HEK293T (cell line): ENCODE measurements at regions not wholly inside any gene's neighbourhood (a gene's known extent, or its start where the extent isn't known, plus 50 kb on each side); places are given as distances from the start of the nearest gene placed in this dataset.

ENCODE experiments used
- CTCF ChIA-PET: fragments of 350-600 bp; formaldehyde crosslinking; extraction: SDS; loops from one replicate; lab custom pipeline; 2021; ENCODE audit warnings: antibody characterized with exemption, inconsistent platforms; lab: Yijun Ruan, JAX
- POLR2A ChIA-PET: fragments of 350-600 bp; formaldehyde crosslinking; extraction: SDS; loops from one replicate; lab custom pipeline; 2020; ENCODE audit warnings: antibody characterized with exemption, inconsistent platforms; lab: Yijun Ruan, JAX
- DNase-seq: peaks from one replicate; pipeline ENCODE4 v3.0.0; 2012; ENCODE audit warnings: mixed read lengths; ENCODE audit errors: extremely low spot score
- ARNT ChIP-seq: fragments of 450-650 bp; IDR thresholded peaks from 2 replicates; pipeline ENCODE4 v1.6.1; 2017; ENCODE audit warnings: mild to moderate bottlenecking
- BHLHE40 ChIP-seq: fragments of 450-650 bp; IDR thresholded peaks from 2 replicates; pipeline ENCODE4 v1.6.1; 2016; ENCODE audit warnings: mild to moderate bottlenecking, moderate library complexity, borderline replicate concordance
- CTBP1 ChIP-seq: fragments of 450-650 bp; IDR thresholded peaks from 2 replicates; pipeline ENCODE4 v1.6.1; 2016; ENCODE audit warnings: borderline replicate concordance
- ELF4 ChIP-seq: fragments of 450-650 bp; IDR thresholded peaks from 2 replicates; pipeline ENCODE4 v1.6.1; 2017; ENCODE audit warnings: antibody characterized with exemption
- FOXA1 ChIP-seq: fragments of 450-650 bp; IDR thresholded peaks from 2 replicates; pipeline ENCODE4 v1.6.1; 2016; ENCODE audit warnings: mild to moderate bottlenecking
- FOXK2 ChIP-seq: fragments of 450-650 bp; IDR thresholded peaks from 2 replicates; pipeline ENCODE4 v1.6.1; 2016; ENCODE audit warnings: mild to moderate bottlenecking
- FOXM1 ChIP-seq: fragments of 450-650 bp; IDR thresholded peaks from 2 replicates; pipeline ENCODE4 v1.6.1; 2017; ENCODE audit warnings: mild to moderate bottlenecking, borderline replicate concordance
- HDGF ChIP-seq: fragments of 450-650 bp; IDR thresholded peaks from 2 replicates; pipeline ENCODE4 v1.6.1; 2017; ENCODE audit warnings: antibody characterized with exemption, borderline replicate concordance
- L3MBTL2 ChIP-seq: fragments of 450-650 bp; conservative IDR thresholded peaks from 2 replicates; pipeline ENCODE4 v1.6.1; 2016; ENCODE audit warnings: mild to moderate bottlenecking
- LEF1 ChIP-seq: fragments of 450-650 bp; IDR thresholded peaks from 2 replicates; pipeline ENCODE4 v1.6.1; 2017; ENCODE audit warnings: mild to moderate bottlenecking, borderline replicate concordance
- NFRKB ChIP-seq: fragments of 450-650 bp; IDR thresholded peaks from 2 replicates; pipeline ENCODE4 v1.6.1; 2016; ENCODE audit warnings: mild to moderate bottlenecking, moderate library complexity
- SP1 ChIP-seq: fragments of 450-650 bp; IDR thresholded peaks from 2 replicates; pipeline ENCODE4 v1.6.1; 2017
- SUZ12 ChIP-seq: fragments of 450-650 bp; IDR thresholded peaks from 2 replicates; pipeline ENCODE4 v1.6.1; 2016; ENCODE audit warnings: mild to moderate bottlenecking
- TARDBP ChIP-seq: fragments of 450-650 bp; IDR thresholded peaks from 2 replicates; pipeline ENCODE4 v1.6.1; 2016
- ZNF384 ChIP-seq: fragments of 450-650 bp; IDR thresholded peaks from 2 replicates; pipeline ENCODE4 v1.6.1; 2016
- TF ChIP-seq, protein P1 (sequence below): fragments of 450-650 bp; IDR thresholded peaks from 2 replicates; pipeline ENCODE4 v1.6.1; 2016

DNA sequence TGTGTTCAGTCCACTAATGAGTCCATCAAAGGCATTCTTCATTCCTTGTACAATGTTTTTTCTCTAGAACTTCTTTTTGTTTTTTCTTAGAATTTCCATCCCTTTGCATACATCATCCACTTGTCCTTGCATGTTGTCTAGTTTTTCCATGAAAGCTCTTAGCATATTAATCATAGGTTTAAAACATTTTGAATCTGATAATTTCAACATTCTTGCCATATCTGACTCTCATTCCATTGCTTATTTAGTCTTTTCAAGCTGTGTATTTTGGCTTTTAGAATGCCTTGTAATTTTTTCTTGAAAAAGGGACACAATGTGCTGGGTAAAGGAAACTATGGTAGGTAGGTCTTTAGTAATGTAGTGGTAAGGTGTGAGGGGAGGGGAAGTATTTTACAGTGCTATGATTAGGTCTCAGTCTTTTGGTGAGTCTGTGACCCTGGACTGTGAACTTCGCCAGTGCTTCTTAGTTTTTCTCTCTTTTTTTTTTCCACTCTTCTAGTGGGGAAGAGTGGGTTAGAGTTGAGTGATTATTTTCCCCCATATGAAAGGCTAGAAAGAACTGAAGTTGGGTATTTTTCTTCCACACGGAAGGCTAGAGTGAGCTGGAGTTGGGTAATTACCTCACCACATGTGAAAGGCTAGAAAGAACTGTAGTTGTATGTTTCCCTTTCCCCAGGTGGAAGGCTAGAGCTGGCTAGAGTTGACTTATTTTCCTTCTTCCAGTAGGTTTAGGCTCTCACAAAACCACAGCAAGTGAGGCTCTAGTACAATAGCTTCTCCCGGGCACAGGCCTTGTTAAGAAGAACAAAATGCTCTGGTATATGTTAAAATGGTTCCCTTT is 172.1 kb downstream of the SNX18 start:
- CTCF ChIA-PET = no interaction called here
- no peak for DNase-seq
- POLR2A ChIA-PET = no interaction called here
- TF ChIP-seq CTBP1 (no peak), ELF4 (no peak), NFRKB (no peak), HDGF (no peak)

DNA sequence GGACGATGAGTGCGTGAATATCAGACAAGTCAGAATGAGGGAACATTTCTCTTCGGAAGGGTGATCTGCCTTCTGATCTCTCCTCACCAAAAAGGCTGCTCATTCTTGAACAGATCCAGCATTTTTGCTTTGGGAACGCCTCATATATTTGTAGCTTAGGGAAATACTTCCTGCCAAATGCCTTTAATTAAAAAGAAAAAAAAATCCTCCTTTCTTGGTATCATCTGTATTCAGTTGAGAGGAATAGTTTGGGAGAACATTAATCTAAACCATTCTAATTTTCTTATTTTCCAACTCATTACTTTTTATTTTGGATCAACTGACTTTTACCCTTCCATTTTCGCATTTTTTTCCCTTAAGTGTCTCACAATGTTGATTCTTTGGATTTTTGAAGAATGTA is 163.4 kb downstream of the SNX18 start:
- ChIA-PET CTCF (no interaction called here), POLR2A (no interaction called here)
- no peak for DNase-seq
- TF ChIP-seq, protein P1, sequence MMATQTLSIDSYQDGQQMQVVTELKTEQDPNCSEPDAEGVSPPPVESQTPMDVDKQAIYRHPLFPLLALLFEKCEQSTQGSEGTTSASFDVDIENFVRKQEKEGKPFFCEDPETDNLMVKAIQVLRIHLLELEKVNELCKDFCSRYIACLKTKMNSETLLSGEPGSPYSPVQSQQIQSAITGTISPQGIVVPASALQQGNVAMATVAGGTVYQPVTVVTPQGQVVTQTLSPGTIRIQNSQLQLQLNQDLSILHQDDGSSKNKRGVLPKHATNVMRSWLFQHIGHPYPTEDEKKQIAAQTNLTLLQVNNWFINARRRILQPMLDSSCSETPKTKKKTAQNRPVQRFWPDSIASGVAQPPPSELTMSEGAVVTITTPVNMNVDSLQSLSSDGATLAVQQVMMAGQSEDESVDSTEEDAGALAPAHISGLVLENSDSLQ = no peak

DNA sequence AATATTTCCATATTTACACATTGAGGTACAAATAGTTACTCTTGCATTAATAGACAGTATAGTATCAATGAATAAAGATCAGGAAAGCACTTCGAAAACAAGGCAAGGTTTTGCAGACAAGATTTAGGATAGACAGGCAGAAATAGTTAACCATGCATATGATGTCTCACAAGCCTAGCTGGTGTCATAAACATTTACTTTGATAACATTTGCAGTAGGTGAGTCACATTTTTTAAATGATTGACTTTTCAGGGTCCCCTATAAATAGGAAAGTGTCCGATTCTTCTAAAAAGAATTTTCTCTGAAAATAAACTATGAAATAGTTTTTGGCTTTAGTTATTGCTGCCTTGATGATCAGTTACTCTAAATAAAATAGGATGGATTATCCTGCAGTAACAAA is 162.1 kb downstream of the SNX18 start:
- CTCF ChIA-PET = no interaction called here
- DNase-seq = no peak
- TF ChIP-seq L3MBTL2 = no peak
- no peak for TF ChIP-seq ELF4
- no peak for TF ChIP-seq ARNT
- no peak for TF ChIP-seq FOXK2
- TF ChIP-seq ZNF384 = no peak
- no peak for TF ChIP-seq CTBP1
- TF ChIP-seq FOXA1 = no peak
- TF ChIP-seq NFRKB = no peak
- no peak for TF ChIP-seq BHLHE40
- TF ChIP-seq SUZ12 = no peak
- no peak for TF ChIP-seq HDGF
- TF ChIP-seq, protein P1 = no peak
- no peak for TF ChIP-seq LEF1
- TF ChIP-seq TARDBP = no peak
- TF ChIP-seq SP1 = no peak
- TF ChIP-seq FOXM1 = no peak
- POLR2A ChIA-PET = no interaction called here

DNA sequence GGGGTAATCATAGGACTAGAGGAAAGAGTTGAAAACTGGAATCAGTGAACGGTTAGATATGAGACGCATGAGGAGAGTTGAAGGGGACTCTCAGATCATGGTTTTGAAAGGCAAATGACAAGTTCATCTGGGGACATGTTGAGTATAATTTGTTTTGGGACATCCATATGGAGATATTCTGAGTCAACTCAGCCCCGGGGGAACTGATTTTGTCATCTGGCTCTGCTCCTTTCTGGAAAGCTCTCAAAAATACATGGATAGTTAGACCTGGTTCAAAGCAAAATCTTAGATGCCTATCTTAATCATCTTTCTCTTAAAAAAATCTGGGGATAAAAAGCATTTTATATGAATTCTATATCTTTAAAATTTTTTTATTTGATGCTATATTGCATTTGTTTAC is 161.2 kb downstream of the SNX18 start:
- no peak for DNase-seq
- POLR2A ChIA-PET = no interaction called here
- TF ChIP-seq FOXM1 (no peak), CTBP1 (no peak), ARNT (no peak)
- CTCF ChIA-PET = no interaction called here

DNA sequence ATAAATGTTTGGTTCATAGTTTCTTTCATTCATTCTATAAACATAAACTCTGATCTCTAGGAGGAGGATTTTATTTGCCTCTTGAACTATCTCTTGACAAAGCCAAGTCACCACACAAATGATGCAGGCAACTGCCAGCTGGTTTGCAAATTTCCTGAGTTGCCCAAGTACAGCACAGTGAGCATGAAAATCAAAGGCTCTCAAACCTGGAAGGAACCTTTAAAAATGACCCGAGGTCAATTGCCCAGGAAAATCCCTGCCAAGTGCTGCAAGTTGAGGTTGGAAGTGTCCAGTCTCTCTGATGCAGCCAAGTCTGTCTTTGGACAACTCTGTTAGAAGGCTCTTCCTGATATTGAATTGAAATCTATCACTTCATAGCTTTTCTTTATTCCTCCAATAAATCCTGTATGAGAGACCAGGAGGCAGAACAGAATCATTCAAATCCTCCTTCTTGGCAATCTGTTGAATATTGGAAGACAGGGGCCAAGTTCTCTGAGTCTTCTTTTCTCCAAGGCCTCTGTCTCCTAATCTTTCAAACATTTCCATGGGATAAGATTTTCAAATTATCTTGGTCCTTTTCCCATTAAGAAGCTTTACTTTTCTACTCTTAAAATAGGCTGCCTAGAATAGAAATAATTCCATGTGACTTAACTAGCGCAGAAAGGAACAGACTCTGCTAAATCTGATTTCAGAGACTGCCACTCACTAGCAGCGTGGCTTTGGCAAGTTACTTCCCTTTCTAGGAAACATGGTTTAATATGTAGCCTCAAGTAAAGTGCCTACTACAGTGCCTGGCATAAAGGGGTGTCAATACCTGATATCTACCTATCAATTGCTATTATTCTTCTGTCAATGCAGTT is 159.2 kb downstream of the SNX18 start:
- ChIA-PET POLR2A (no interaction called here), CTCF (no interaction called here)
- no peak for DNase-seq
- TF ChIP-seq FOXM1 (no peak), SUZ12 (no peak), ELF4 (no peak), TARDBP (no peak), ARNT (no peak), ZNF384 (no peak), BHLHE40 (no peak), FOXK2 (no peak), LEF1 (no peak)
- TF ChIP-seq, protein P1 = no peak

DNA sequence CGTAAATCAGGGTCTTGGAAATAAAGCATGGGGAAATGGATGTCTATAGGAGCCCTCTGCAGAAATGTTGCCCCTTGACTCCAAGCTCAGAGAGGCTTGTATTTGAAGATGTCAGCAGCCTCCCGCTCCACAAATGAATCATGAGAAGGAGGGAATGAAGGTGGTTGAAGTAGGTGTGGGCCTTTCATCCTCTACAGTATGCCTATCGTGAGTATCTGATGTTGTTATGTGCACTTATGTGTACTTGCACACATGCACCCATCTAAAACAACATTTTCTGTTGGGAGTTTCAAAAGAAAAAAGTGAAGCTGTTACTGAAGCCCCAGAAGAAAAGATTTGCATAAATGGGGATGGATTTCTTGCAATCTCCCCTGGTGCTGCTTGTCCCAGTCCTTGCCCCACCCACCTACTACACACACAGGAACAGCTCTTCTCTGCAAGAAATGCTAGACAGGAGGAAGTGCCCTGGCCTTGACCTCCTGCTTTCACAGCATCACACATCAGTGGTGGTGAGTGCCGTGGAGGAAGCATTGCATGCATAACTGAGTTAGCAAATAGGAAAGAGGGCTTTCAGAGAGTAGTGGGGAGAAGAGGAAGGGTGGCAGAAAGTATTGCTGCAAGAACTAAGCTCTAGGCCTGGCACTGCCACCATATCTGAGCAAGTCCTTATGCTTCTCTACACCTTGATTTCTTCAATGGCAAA is 156.1 kb downstream of the SNX18 start:
- POLR2A ChIA-PET = no interaction called here
- TF ChIP-seq ZNF384 (no peak), FOXK2 (no peak), ARNT (no peak), L3MBTL2 (no peak)
- no peak for DNase-seq
- CTCF ChIA-PET = no interaction called here
